Gastrocnemius medialis (tissue), 4 donors: ENCODE measurements at regions not wholly inside any gene's neighbourhood (a gene's known extent, or its start where the extent isn't known, plus 50 kb on each side); places are given as distances from the start of the nearest gene placed in this dataset.

ENCODE experiments used
- CTCF ChIP-seq, 5 experiments: fragments of 450-650 bp in 3 of 5; fragments of 200-600 bp in 2 of 5; sonication (generic) in 2 of 5; IDR thresholded peaks in 4 of 5; conservative IDR thresholded peaks in 1 of 5; 1 replicate in 4 of 5; 2 replicates in 1 of 5; pipeline ENCODE4 v1.5.1; 2016 to 2019; ENCODE audit warnings: antibody characterized with exemption in 5 of 5, mild to moderate bottlenecking in 3 of 5, moderate library complexity in 3 of 5
- POLR2A ChIP-seq, 2 donors: fragments of 450-650 bp; IDR thresholded peaks; one replicate each; pipeline ENCODE4 v1.6.1; 2017; ENCODE audit warnings: antibody characterized with exemption in 2 of 2, mild to moderate bottlenecking in 2 of 2, moderate library complexity in 2 of 2

- no peak for TF ChIP-seq CTCF (IDR thresholded peaks at IDR 0.05 in 4 of 5, conservative IDR thresholded peaks at IDR 0.05 in 1 of 5)
- TF ChIP-seq POLR2A (IDR thresholded peaks at IDR 0.05), result no peak
Observed at GRCh38 chr22:47357086-47357485, 594.6 kb downstream of the TBC1D22A start.
